HCT116 (cell line): ENCODE measurements at regions not wholly inside any gene's neighbourhood (a gene's known extent, or its start where the extent isn't known, plus 50 kb on each side); places are given as distances from the start of the nearest gene placed in this dataset.

Source experiments
- ATAC-seq: fragments of 200-7000 bp; cut with Tn5 transposase; 2 replicates; pipeline ENCODE4 v1.9.1; 2020; ENCODE audit warnings: mild to moderate bottlenecking, moderate library complexity
- BruUV-seq: library from RNA; stranded (reverse); fragments of 400-500 nt; replicated peaks from 2 replicates; lab custom pipeline; 2021; lab: Mats Ljungman, UMichigan
- CTCF ChIA-PET: fragments of 300-600 bp; sonication (Branson Sonifier 250); formaldehyde crosslinking; loops from one replicate; lab custom pipeline; 2021; ENCODE audit warnings: antibody characterized with exemption; lab: Charles Lee
- POLR2A ChIA-PET: fragments of 300-600, 350-600 bp; sonication (Branson Sonifier 250); formaldehyde crosslinking; loops from one replicate; lab custom pipeline; 2021; ENCODE audit warnings: antibody characterized with exemption; lab: Charles Lee
- RAD21 ChIA-PET, 2 experiments: fragments of 300-600 bp; sonication (Branson Sonifier 250); formaldehyde crosslinking; loops; one replicate each; lab custom pipeline; 2023; ENCODE audit warnings: low total read pairs in 2 of 2; ENCODE audit not compliant: uncharacterized antibody in 2 of 2, unreplicated experiment in 2 of 2, low non-redundant PET in 1 of 2; lab: Charles Lee
- DNase-seq: peaks from one replicate; pipeline ENCODE4 v3.0.0-alpha.2; 2010; ENCODE audit warnings: low read depth, low spot score
- H2AFZ ChIP-seq: fragments of 200-600 bp; shearing (Covaris generic), sonication (generic); 2 replicates; pipeline ENCODE4 v1.6.1; 2017; ENCODE audit warnings: low read depth, mixed run types, mixed read lengths, antibody characterized with exemption, low read length; ENCODE audit not compliant: poor library complexity, severe bottlenecking
- H3K27ac ChIP-seq: 2 replicates; pipeline ENCODE4 v1.5.1; 2012; ENCODE audit warnings: low read depth, low read length
- H3K27me3 ChIP-seq: fragments of 200-600 bp; sonication (generic); 2 replicates; pipeline ENCODE4 v1.6.1; 2016; ENCODE audit warnings: mixed run types, low read length, mixed read lengths; ENCODE audit not compliant: insufficient read depth
- H3K36me3 ChIP-seq, 2 experiments: fragments of 200-500 bp in 1 of 2; fragments of 200-600 bp in 1 of 2; sonication (Bioruptor generic) in 1 of 2; sonication (generic) in 1 of 2; 2 replicates each; pipeline versions ENCODE4 v1.5.1 to v1.6.1; 2014 to 2016; ENCODE audit warnings: low read length in 2 of 2, inconsistent platforms in 1 of 2, mixed read lengths in 1 of 2, mixed run types in 1 of 2; ENCODE audit not compliant: insufficient read depth in 2 of 2, control insufficient read depth in 1 of 2
- H3K4me1 ChIP-seq, 2 experiments: fragments of 200-600 bp in 1 of 2; sonication (generic) in 1 of 2; 2 replicates each; pipeline versions ENCODE4 v1.5.1 to v1.6.1; 2012 to 2017; ENCODE audit warnings: low read length in 2 of 2, inconsistent platforms in 1 of 2, mild to moderate bottlenecking in 1 of 2, mixed read lengths in 1 of 2, mixed run types in 1 of 2, moderate library complexity in 1 of 2; ENCODE audit not compliant: insufficient read depth in 2 of 2, control insufficient read depth in 1 of 2
- H3K4me2 ChIP-seq: fragments of 200-600 bp; sonication (generic); 2 replicates; pipeline ENCODE4 v1.6.1; 2017; ENCODE audit warnings: mixed run types, low read length, mixed read lengths
- H3K4me3 ChIP-seq, 2 experiments: fragments of 200-600 bp in 1 of 2; sonication (generic) in 1 of 2; replicated peaks in 1 of 2; 2 replicates each; pipeline ENCODE4 v1.5.1; 2011 to 2016; ENCODE audit warnings: low read length in 2 of 2, control low read depth in 1 of 2, low read depth in 1 of 2, mild to moderate bottlenecking in 1 of 2, mixed read lengths in 1 of 2, mixed run types in 1 of 2
- H3K79me2 ChIP-seq: fragments of 200-600 bp; sonication (generic); 2 replicates; pipeline ENCODE4 v1.6.1; 2017; ENCODE audit warnings: mild to moderate bottlenecking, mixed run types, low read length, moderate library complexity, mixed read lengths; ENCODE audit not compliant: insufficient read depth
- H3K9ac ChIP-seq: fragments of 200-600 bp; sonication (generic); 2 replicates; pipeline ENCODE4 v1.6.1; 2016; ENCODE audit warnings: low read length, mixed read lengths
- H3K9me2 ChIP-seq: fragments of 200-600 bp; sonication (generic), shearing (Covaris generic); 2 replicates; pipeline ENCODE4 v1.6.1; 2017; ENCODE audit warnings: mixed run types, mild to moderate bottlenecking, moderate library complexity; ENCODE audit not compliant: insufficient read depth
- H3K9me3 ChIP-seq, 2 experiments: fragments of 200-500 bp in 1 of 2; fragments of 200-600 bp in 1 of 2; sonication (Bioruptor generic) in 1 of 2; sonication (generic) in 1 of 2; 2 replicates each; pipeline ENCODE4 v1.6.1; 2014 to 2017; ENCODE audit warnings: low read length in 2 of 2, mixed read lengths in 2 of 2, inconsistent platforms in 1 of 2, low read depth in 1 of 2, mild to moderate bottlenecking in 1 of 2, mixed run types in 1 of 2, moderate library complexity in 1 of 2; ENCODE audit not compliant: control insufficient read depth in 1 of 2, insufficient read depth in 1 of 2
- H4K20me1 ChIP-seq: fragments of 200-600 bp; sonication (generic), shearing (Covaris generic); 2 replicates; pipeline ENCODE4 v1.6.1; 2017; ENCODE audit warnings: mixed run types, mild to moderate bottlenecking, moderate library complexity; ENCODE audit not compliant: insufficient read depth
- CBX3 ChIP-seq: IDR thresholded peaks from 2 replicates; pipeline ENCODE4 v1.6.1; 2012; ENCODE audit warnings: low read depth
- CEBPB ChIP-seq: IDR thresholded peaks from 2 replicates; pipeline ENCODE4 v1.6.1; 2012; ENCODE audit warnings: low read depth
- EGR1 ChIP-seq: IDR thresholded peaks from 2 replicates; pipeline ENCODE4 v1.6.1; 2012; ENCODE audit warnings: low read depth
- EZH2 ChIP-seq: fragments of 200-600 bp; sonication (generic); IDR thresholded peaks from 2 replicates; pipeline ENCODE4 v1.6.1; 2017; ENCODE audit warnings: antibody characterized with exemption, mixed run types
- JUND ChIP-seq: IDR thresholded peaks from 2 replicates; pipeline ENCODE4 v1.6.1; 2012
- RAD21 ChIP-seq: IDR thresholded peaks from 2 replicates; pipeline ENCODE4 v1.6.1; 2012; ENCODE audit warnings: low read depth, mild to moderate bottlenecking
- SP1 ChIP-seq: IDR thresholded peaks from 2 replicates; pipeline ENCODE4 v1.6.1; 2012; ENCODE audit warnings: low read depth
- SRF ChIP-seq: IDR thresholded peaks from 2 replicates; pipeline ENCODE4 v1.6.1; 2012; ENCODE audit warnings: low read depth
- ZFX ChIP-seq: fragments of 450-650 bp; IDR thresholded peaks from 2 replicates; pipeline ENCODE4 v1.6.1; 2017
- intact Hi-C: fragments of 100-400 bp; cut with micrococcal nuclease; formaldehyde crosslinking; loops from 2 replicates; pipeline ENCODE4 v1.10.0; 2022
- TF ChIP-seq, protein P1 (sequence below): IDR thresholded peaks from 2 replicates; pipeline ENCODE4 v1.6.1; 2012; ENCODE audit warnings: low read depth
- TF ChIP-seq, protein P2 (sequence below): IDR thresholded peaks from 2 replicates; pipeline ENCODE4 v1.6.1; 2012

DNA sequence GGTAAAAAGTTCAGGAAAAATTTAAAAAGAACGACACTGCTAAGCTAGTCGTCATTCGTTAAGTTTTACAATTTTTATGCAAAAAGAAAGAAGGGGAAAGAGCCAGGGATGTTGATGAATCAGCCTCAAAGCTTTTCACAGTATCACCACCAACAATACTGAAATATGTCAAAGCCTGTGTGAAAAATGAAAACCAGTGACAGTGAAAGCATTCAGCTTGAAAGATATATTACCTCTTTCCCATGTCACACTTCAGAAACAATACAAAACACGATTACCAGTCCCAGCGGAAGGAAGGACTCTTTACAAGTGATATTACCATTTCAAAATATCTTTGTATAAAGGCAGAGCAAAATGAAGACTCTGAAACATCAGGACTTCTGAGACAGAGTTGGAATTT lies 489.2 kb downstream of the EPHA7 start:
- no TSS peak for BruUV-seq
- POLR2A ChIA-PET, result no interaction called here
- RAD21 ChIA-PET, result no interaction called here
- TF ChIP-seq CBX3, result no peak
- TF ChIP-seq, protein P1, sequence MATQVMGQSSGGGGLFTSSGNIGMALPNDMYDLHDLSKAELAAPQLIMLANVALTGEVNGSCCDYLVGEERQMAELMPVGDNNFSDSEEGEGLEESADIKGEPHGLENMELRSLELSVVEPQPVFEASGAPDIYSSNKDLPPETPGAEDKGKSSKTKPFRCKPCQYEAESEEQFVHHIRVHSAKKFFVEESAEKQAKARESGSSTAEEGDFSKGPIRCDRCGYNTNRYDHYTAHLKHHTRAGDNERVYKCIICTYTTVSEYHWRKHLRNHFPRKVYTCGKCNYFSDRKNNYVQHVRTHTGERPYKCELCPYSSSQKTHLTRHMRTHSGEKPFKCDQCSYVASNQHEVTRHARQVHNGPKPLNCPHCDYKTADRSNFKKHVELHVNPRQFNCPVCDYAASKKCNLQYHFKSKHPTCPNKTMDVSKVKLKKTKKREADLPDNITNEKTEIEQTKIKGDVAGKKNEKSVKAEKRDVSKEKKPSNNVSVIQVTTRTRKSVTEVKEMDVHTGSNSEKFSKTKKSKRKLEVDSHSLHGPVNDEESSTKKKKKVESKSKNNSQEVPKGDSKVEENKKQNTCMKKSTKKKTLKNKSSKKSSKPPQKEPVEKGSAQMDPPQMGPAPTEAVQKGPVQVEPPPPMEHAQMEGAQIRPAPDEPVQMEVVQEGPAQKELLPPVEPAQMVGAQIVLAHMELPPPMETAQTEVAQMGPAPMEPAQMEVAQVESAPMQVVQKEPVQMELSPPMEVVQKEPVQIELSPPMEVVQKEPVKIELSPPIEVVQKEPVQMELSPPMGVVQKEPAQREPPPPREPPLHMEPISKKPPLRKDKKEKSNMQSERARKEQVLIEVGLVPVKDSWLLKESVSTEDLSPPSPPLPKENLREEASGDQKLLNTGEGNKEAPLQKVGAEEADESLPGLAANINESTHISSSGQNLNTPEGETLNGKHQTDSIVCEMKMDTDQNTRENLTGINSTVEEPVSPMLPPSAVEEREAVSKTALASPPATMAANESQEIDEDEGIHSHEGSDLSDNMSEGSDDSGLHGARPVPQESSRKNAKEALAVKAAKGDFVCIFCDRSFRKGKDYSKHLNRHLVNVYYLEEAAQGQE, result no peak
- TF ChIP-seq SP1, result no peak
- TF ChIP-seq, protein P2, sequence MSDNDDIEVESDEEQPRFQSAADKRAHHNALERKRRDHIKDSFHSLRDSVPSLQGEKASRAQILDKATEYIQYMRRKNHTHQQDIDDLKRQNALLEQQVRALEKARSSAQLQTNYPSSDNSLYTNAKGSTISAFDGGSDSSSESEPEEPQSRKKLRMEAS, result no peak
- TF ChIP-seq RAD21, result no peak
- no peak for TF ChIP-seq EGR1
- no peak for TF ChIP-seq SRF
- no peak for TF ChIP-seq JUND
- no peak for TF ChIP-seq EZH2
- TF ChIP-seq ZFX, result no peak
- no peak for TF ChIP-seq CEBPB
- Histone ChIP-seq H3K9me2 (no peaks in the 10 kb centered on the region), H3K36me3 (no peaks in the 10 kb centered on the region), H3K4me1 (no peaks in the 10 kb centered on the region), H3K27me3 (no peaks in the 10 kb centered on the region), H3K4me3 (no peak overlapping the region), H3K4me2 (no peak overlapping the region), H2AFZ (no peak overlapping the region), H4K20me1 (no peaks in the 10 kb centered on the region), H3K9me3 (peaks cover 0 to 12% of the 10 kb centered on the region in 2 experiments; a peak in 2 of 4 replicates), H3K27ac (no peak overlapping the region), H3K79me2 (no peaks in the 10 kb centered on the region), H3K9ac (no peak overlapping the region)
- no peak for DNase-seq
- intact Hi-C loops, result no loop called here
- CTCF ChIA-PET, result no interaction called here
- no peak for ATAC-seq
